Gastrocnemius medialis (tissue), 4 donors: ENCODE measurements at regions not wholly inside any gene's neighbourhood (a gene's known extent, or its start where the extent isn't known, plus 50 kb on each side); places are given as distances from the start of the nearest gene placed in this dataset.

Source experiments
- CTCF ChIP-seq, 5 experiments: fragments of 450-650 bp in 3 of 5; fragments of 200-600 bp in 2 of 5; sonication (generic) in 2 of 5; IDR thresholded peaks in 4 of 5; conservative IDR thresholded peaks in 1 of 5; 1 replicate in 4 of 5; 2 replicates in 1 of 5; pipeline ENCODE4 v1.5.1; 2016 to 2019; ENCODE audit warnings: antibody characterized with exemption in 5 of 5, mild to moderate bottlenecking in 3 of 5, moderate library complexity in 3 of 5
- POLR2A ChIP-seq, 2 donors: fragments of 450-650 bp; IDR thresholded peaks; one replicate each; pipeline ENCODE4 v1.6.1; 2017; ENCODE audit warnings: antibody characterized with exemption in 2 of 2, mild to moderate bottlenecking in 2 of 2, moderate library complexity in 2 of 2

DNA sequence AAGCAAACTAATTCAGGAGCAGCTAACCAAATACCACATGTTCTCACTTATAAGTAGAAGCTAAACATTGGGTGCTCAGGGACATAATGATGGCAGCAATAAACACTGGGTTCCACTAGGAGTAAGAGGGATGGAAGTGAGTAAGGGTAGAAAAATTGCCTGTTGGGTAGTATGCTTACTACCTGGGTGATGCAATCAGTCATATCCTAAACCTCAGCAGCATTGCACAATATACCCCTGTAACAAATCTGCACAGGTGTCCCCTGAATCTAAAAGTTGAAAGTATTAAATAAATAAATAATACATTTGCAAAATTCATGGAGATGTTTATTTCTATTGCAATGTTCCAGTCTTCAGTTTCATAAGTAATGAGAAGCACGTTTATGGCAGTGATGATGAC is 409.8 kb upstream of the FOXG1 start:
- no peak for TF ChIP-seq CTCF (IDR thresholded peaks at IDR 0.05 in 4 of 5, conservative IDR thresholded peaks at IDR 0.05 in 1 of 5)
- no peak for TF ChIP-seq POLR2A (IDR thresholded peaks at IDR 0.05)
